ENCODE measurements at regions not wholly inside any gene's neighbourhood (a gene's known extent, or its start where the extent isn't known, plus 50 kb on each side); places are given as distances from the start of the nearest gene placed in this dataset.
"Not testable (repeated sequence)": the region's sequence is repeated elsewhere in the genome, so short reads cannot be mapped to it uniquely, and the experiment has no call there.

GRCh38 chr14:100421756-100422470 lies 98.8 kb downstream of the SLC25A47 start:
- no peak for DNase-seq (ENCODE audit: low spot score)

DNA sequence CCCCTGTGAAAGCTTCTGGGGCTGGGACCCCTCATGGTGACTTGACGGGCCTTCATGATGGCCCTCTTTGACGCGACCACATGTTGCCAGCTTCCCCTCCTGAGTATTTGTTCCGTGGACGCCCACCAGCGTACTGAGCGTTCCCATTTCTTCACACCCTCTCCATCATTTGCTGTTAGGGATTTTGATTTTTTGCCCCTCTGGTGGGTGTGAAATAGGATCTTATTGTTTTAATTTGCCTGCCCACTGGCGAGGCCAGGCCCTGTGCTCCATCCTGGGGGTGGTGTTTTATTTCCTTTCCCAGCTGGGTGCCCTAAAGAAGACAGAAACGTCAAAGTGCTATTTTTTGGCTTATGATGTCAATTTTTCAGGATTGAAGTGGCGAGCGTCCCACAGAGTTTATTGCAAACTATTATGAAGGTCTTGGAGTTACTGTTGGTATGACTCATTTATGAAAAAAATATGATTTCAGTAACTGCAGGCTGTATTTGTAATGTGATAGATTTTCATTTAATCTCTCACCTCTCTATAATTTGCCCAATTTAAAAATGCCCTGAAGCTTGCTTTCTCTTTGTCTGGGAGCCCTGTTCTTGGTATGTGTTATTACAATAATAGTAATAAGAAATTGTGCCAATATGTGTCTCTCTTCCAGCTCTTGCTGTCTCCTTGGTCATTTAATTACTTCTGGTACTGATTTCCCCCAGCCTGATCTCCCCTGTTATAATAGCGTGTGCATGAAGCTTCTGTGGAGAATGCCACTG lies 99.6 kb downstream of the SLC25A47 start:
- no peak for DNase-seq (ENCODE audit: low spot score)

DNA sequence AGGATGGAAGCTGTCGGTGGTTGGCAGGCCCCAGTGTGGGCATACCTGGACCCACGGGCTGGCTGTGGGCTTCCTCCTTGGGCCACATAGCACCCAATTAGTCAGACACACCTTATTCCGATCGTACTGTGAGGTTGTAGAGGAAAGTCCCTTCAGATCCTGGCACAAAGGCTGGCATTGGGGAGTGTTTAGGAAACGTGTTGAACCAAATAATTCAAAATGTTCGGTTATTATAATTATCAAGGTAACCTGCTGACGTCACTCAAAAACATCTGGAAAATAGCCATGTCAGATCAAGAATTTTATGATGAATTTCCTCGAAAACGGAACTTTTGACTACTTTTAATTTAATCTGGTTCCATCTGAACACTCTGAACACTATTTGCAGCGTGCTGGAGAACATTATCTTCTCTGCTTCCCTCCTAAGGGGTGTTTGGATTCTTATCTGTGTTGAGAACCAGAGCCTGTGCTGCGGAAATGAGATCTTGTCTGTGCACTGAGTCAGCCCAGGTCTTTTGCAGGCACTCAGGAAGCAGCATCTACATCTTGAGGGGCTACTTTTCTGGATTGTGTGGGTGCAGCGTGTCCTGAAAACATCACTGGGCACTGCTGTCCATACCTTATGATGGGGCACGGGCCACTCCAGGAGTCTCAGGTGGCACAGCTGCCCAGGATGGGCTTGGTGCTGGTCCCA lies 100.3 kb downstream of the SLC25A47 start:
- no peak for DNase-seq (ENCODE audit: low spot score)

DNA sequence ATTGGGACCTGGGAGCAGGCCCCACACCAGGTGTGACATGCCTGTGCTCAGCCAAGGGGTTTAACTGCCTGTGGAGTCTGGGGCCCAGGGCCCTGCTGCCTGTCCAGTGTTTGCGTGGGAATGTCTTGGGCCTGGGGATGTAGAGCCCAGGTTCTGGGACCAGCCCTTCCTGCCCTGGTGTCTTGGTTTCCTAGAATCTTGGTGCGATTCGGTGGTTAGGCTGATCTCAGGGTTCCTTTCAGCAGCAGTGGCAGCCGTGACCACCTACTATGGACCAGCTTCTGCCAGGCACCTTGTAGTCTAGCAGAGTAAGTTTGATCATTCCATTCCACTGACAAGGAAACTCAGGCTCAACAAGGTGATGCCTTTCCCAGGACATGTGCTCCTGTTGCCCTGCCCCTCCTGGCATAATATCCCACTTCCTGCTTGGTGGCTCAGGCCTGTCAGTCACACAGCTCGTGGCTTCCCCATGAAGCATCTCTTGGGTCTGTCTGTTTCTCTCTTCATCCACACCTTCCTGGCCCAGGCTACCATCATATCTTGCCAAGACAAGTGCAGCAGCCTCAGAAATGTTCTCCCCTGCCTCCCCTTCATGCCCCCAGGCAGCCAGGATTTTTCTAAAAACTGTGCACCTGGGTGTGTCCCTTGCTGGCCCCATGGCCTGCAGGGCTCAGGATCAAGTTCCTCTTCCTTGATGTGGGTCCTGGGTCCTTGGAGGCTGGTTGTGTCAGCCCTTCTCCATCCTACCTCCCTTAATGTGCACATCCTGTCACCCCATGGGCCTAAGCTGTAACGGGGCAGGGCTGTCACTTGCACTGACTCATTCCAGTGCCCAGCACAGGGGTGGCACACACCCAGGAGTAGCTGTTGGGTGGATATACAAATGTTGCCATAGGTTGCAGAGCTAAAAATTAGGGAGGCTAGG lies 101.6 kb downstream of the SLC25A47 start:
- peak; percentile 47 for DNase-seq (ENCODE audit: low spot score)

DNA sequence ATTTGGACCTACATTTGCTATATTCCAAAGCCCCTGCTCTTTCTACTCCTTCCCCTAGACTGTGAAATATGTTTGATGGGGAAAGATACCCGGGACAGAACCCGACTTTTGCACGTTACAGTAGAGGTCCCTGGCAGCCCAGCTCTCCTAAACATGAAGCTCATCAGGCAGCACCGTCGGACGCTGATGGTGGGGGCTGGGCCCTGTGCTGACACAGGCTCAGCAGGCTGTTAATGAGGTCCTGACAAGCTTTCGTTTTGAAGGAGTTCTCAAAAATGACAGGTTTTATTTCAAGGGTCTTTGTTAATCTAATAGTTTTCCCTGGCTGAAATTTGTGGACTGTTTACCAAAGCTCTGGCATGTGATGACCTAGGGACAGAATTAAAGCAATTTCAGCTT lies 102.3 kb downstream of the SLC25A47 start:
- DNase-seq (ENCODE audit: low spot score): no peak

GRCh38 chr14:100426314-100426713 lies 103.2 kb downstream of the SLC25A47 start:
- DNase-seq (ENCODE audit: low spot score): no peak

GRCh38 chr14:100427166-100427565 lies 104.0 kb downstream of the SLC25A47 start:
- DNase-seq (ENCODE audit: low spot score): no peak

GRCh38 chr14:100428727-100429126 lies 105.6 kb downstream of the SLC25A47 start:
- no peak for DNase-seq (ENCODE audit: low spot score)

DNA sequence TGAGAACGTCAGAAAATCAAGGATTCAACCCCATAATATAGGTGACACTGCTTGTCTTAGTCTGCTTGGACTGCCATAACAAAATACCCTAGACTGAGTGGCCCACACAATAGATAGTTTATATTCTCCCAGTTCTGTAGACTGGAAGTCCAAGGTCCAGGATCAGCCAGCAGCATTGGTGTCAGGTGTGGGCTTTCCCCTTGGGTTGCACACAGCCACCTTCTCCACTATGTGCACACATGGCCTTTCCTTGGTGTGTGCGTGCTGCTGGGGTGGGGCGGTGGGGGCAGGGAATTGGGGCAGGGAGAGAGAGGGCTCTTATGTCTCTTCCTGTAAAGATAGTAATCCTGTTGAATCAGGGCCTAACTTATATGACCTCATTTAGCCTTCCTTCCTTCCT lies 106.4 kb downstream of the SLC25A47 start:
- no peak for DNase-seq (ENCODE audit: low spot score)

DNA sequence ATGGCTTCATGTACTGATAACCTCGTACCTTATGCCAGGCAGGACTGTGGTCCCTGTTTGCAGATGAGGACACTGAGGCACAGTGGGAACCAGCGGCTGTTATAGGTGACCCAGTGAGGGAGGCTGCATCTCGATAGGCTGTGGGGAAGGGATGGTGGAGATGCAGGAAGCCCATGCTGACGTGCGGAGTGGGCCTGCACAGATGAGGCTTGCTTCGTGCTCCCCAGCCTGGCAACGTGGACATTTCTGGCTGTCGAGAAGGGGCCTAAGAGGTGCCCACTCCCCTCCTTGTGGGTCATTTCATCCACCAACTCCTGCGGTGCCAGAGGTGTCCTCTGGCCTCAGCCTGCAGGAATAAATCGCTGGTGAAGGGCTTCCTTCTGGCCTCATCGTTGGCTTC lies 107.4 kb downstream of the SLC25A47 start:
- DNase-seq (ENCODE audit: low spot score): no peak

DNA sequence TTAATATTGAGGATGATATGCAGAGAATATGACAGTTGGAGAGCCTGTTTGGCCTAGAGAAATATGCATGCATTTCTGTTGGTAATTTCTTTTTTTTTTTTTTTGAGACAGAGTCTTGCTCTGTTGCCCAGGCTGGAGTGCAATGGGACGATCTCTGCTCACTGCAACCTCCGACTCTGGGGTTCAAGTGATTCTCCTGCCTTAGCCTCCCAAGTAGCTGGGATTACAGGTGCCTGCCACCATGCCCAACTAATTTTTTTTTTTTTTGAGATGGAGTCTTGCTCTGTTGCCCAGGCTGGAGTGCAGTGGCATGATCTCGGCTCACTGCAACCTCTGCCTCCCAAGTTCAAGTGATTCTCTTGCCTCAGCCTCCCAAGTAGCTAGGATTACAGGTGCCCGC lies 108.3 kb downstream of the SLC25A47 start:
- DNase-seq (ENCODE audit: low spot score): not testable (repeated sequence)

DNA sequence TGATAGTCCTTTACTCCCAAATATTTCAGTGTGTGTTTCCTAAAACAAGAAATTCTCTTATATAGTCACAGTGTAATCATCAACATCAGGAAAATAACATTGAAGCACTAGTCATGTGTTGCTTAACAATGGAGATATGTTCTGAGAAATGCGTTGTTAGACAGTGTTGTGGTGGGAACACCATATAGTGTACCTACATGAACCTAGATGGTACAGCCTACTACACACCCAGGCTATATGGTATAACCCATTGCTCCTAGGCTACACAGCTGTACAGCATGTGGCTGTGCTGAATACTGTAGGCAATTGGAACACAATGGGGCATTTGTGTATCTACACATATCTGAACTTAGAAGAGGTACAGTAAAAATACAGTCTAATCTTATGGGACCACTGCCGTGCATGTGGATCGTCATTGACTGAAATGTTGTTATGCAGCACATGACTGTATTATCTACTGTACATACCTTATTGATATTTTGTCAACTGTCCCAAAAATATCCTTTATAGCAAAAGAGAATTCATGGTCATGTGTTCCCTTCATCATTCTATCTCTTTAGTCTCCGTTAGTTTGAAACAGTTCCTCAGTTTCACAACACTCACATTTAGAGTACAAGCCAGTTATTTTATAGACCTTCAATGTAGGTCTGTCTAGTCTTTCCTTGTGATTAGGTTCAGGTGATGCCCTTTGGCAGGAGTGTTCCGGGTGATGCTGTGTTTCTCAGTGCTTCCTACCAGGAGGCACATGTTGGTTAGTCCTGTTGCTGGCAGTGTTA lies 109.7 kb downstream of the SLC25A47 start:
- no peak for DNase-seq (ENCODE audit: low spot score)

GRCh38 chr14:100433428-100433814 lies 110.3 kb downstream of the SLC25A47 start:
- DNase-seq (ENCODE audit: low spot score): no peak

DNA sequence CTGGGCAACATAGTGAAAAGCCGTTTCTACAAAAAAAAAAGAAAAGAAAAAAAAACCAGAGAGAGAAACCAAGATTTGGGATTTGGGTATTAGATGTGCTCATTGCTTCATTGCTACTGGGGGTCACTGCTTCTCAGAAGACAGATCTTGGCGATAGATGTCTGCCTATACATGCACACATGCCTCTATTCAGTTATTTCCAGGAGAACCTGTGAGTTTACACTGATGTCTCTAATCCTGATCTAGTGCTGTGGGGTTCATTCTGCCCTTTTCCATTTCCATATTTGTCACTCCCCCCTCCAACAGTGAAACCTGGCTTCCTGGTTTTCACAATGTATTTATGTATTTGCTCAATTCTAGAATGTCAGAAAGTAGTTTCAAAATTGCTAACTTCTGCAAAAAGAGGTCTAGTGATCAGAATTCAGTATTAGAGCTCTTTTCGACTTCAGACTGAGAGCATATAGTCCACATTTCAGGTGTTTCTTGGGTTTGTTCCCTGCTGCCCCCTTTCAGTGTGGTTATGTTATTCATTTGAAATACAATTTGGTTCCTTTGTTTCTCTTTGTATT lies 111.0 kb downstream of the SLC25A47 start:
- no peak for DNase-seq (ENCODE audit: low spot score)

DNA sequence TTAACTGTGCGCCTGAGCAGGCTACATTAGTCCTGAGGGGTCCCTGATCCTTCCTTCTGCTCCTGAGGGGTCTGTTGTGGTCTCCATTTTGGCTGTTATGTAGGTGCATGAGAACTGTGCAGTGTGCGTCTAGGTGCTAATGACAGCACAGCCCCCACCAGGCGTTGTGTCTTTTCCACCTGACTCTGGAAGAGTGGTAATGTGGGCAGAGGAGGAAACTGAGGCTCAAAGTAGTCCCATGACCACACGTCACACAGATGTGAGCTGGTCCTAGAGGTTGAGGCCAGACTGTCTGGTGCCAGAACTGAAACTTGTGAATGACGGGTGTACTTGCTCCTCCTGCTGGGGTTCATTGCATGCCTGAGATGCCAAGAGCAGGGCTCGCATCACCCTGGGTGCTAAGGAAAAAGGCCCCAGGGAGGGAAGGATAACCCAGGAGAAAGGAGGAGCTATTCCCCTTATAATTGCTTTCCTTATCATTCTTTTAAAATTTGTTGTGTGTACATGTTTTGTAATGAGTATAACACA lies 111.8 kb downstream of the SLC25A47 start:
- no peak for DNase-seq (ENCODE audit: low spot score)

DNA sequence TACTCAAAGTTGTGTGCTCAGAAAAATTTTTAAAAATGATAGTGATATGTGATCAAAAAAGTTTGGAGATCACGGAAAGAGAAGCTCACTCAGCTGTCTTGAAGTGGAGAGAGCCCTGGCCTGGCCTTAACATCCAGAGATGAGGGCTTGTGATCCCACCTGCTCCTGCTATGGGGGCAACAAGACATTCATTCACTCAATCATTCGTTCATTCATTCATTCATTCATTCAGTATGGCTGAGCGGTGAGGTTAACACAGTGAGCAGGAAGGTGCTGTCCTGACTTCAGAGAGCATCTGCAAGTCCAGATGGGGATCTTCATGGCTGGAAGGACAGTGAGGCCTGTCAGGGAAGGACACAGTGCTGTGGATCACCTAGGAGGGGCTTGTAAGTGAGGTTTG lies 112.3 kb downstream of the SLC25A47 start:
- no peak for DNase-seq (ENCODE audit: low spot score)

DNA sequence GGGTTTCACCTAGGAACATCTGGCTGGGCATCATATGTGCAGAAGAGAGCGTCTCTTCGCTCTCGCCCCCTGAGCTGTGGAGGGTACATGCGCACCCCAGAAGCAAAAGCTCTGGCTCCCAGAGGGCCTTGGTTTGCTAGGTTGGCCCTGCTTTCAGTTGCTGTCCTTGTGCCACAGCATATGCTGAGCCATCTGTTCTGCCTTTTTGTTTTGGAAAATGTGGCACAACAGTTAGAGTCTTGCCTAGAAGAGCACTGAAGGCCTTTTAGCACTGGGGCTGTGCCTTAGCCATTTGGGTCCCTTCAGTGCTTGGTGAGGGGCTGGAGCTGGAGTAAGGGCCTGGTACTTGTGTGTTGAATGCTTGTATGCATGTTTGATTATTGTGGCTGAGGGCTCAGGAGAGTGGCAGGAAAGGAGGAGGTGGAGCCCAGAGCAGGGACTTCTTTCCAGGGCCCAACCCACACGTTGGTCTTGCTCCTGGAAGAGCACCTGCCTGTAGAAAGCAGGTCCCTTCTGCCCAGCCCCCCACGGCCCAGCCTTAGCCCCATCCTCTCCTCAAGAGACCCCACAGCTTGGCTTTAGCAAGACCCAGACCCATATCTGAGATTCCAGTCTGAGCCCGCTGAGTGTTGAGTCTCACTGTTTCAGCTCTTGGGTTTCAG lies 113.7 kb downstream of the SLC25A47 start:
- DNase-seq (ENCODE audit: low spot score): no peak

- no peak for DNase-seq (ENCODE audit: low spot score)
Measured at GRCh38 chr14:100438271-100438670, 115.1 kb downstream of the SLC25A47 start.

GRCh38 chr14:100438678-100439592 lies 115.8 kb downstream of the SLC25A47 start:
- peak; percentile 95 for DNase-seq (ENCODE audit: low spot score)
